ENCODE measurements at regions not wholly inside any gene's neighbourhood (a gene's known extent, or its start where the extent isn't known, plus 50 kb on each side); places are given as distances from the start of the nearest gene placed in this dataset.

GRCh38 chr2:34365932-34366331, 766.8 kb upstream of the FAM98A start:
- ChIA-PET POLR2A (no interaction called here), CTCF (interaction anchor here (0.9 kb wide), 1 partner anchor 182 kb away, joined by 4 read pairs; no protein-coding TSS in a partner anchor)
- no peaks in the 10 kb centered on the region for H3K36me3 Mint-ChIP-seq
- DNase-seq (ENCODE audit: low spot score) (peak; percentile 83), ATAC-seq (peak; percentile 97)
- no peaks in the 10 kb centered on the region for H3K9me3 Mint-ChIP-seq
- H3K27me3 Mint-ChIP-seq (ENCODE audit: low read depth): no peaks in the 10 kb centered on the region
- H3K27ac Mint-ChIP-seq: peak overlapping the region; percentile 93
- peaks cover 59% of the 10 kb centered on the region for H3K4me1 Mint-ChIP-seq
- TF ChIP-seq USF1 (CRISPR knock-in tag; IDR thresholded peaks at IDR 0.05) (peak; percentile 29; the same call in 1 of the 2 replicates), ELF4 (CRISPR knock-in tag; IDR thresholded peaks at IDR 0.05; ENCODE audit: low read depth) (no peak), PRRX2 (CRISPR knock-in tag; IDR thresholded peaks at IDR 0.05) (no peak), ESRRA (CRISPR knock-in tag; IDR thresholded peaks at IDR 0.05; ENCODE audit: borderline replicate concordance) (0 out of 2 replicates have a peak, but pooled peaks have one; percentile 44), FOXK1 (CRISPR knock-in tag; IDR thresholded peaks at IDR 0.05) (peak; percentile 63; the same call in 1 of the 2 replicates), ZNF671 (CRISPR knock-in tag; IDR thresholded peaks at IDR 0.05) (no peak), IRF1 (CRISPR knock-in tag; IDR thresholded peaks at IDR 0.05) (no peak), ZNF423 (CRISPR knock-in tag; IDR thresholded peaks at IDR 0.05) (0 out of 2 replicates have a peak, but pooled peaks have one; percentile 36), ZNF425 (CRISPR knock-in tag; conservative IDR thresholded peaks at IDR 0.05) (no peak), TEAD1 (CRISPR knock-in tag; IDR thresholded peaks at IDR 0.05) (peak; percentile 84), FOXP4 (CRISPR knock-in tag; IDR thresholded peaks at IDR 0.05) (peak; percentile 73; the same call in 1 of the 2 replicates), FOXJ3 (CRISPR knock-in tag; IDR thresholded peaks at IDR 0.05; ENCODE audit: borderline replicate concordance) (no peak), AR (CRISPR knock-in tag; IDR thresholded peaks at IDR 0.05) (no peak), ETV6 (CRISPR knock-in tag; IDR thresholded peaks at IDR 0.05) (peak; percentile 74; the same call in 1 of the 2 replicates), NR2C2 (CRISPR knock-in tag; IDR thresholded peaks at IDR 0.05) (no peak), NFATC4 (CRISPR knock-in tag; IDR thresholded peaks at IDR 0.05) (no peak), CREM (CRISPR knock-in tag; IDR thresholded peaks at IDR 0.05) (0 out of 2 replicates have a peak, but pooled peaks have one; percentile 48), MYBL2 (CRISPR knock-in tag; IDR thresholded peaks at IDR 0.05) (no peak), ZNF232 (CRISPR knock-in tag; IDR thresholded peaks at IDR 0.05) (peak; percentile 16; the same call in 1 of the 2 replicates), ZNF532 (CRISPR knock-in tag; IDR thresholded peaks at IDR 0.05; ENCODE audit: borderline replicate concordance) (no peak), KAT7 (CRISPR knock-in tag; IDR thresholded peaks at IDR 0.05; ENCODE audit: borderline replicate concordance) (no peak), TCF7 (CRISPR knock-in tag; IDR thresholded peaks at IDR 0.05; ENCODE audit: low read depth) (no peak), EMX1 (CRISPR knock-in tag; IDR thresholded peaks at IDR 0.05) (no peak), ZBTB43 (CRISPR knock-in tag; IDR thresholded peaks at IDR 0.05) (peak; percentile 73; the same call in 1 of the 2 replicates), MAX (CRISPR knock-in tag; IDR thresholded peaks at IDR 0.05) (peak; percentile 51)
- peak overlapping the region; percentile 54 for H3K4me3 Mint-ChIP-seq

All from WTC11 (cell line).